GM19043 (cell line): ENCODE measurements at regions not wholly inside any gene's neighbourhood (a gene's known extent, or its start where the extent isn't known, plus 50 kb on each side); places are given as distances from the start of the nearest gene placed in this dataset.

Experiments used
- ATAC-seq: cut with Tn5 transposase; IDR thresholded peaks from one replicate; pipeline ENCODE4 v1.9.1; 2021; ENCODE audit warnings: low read depth; ENCODE audit not compliant: unreplicated experiment

GRCh38 chr18:72104851-72105250 lies 439.3 kb downstream of the CBLN2 start:
- no peak for ATAC-seq

GRCh38 chr18:72102412-72102811 lies 441.7 kb downstream of the CBLN2 start:
- no peak for ATAC-seq

- ATAC-seq: no peak
Observed at GRCh38 chr18:72100465-72101004, 443.6 kb downstream of the CBLN2 start.

- ATAC-seq: no peak
Observed at GRCh38 chr18:72091369-72091768, 452.8 kb downstream of the CBLN2 start.

- no peak for ATAC-seq
Observed at GRCh38 chr18:72089432-72089831, 454.7 kb downstream of the CBLN2 start.

GRCh38 chr18:72086421-72086820 lies 457.7 kb downstream of the CBLN2 start:
- no peak for ATAC-seq

- no peak for ATAC-seq
Observed at GRCh38 chr18:72075040-72075439, 469.1 kb downstream of the CBLN2 start.

- ATAC-seq: no peak
Observed at GRCh38 chr18:72063001-72063400, 481.1 kb downstream of the CBLN2 start.

GRCh38 chr18:72058851-72059250 lies 485.3 kb downstream of the CBLN2 start:
- no peak for ATAC-seq

GRCh38 chr18:72056171-72056570 lies 488.0 kb downstream of the CBLN2 start:
- no peak for ATAC-seq

- no peak for ATAC-seq
Observed at GRCh38 chr18:72041313-72042032, 502.7 kb downstream of the CBLN2 start.

GRCh38 chr18:72013427-72013850 lies 530.7 kb downstream of the CBLN2 start:
- no peak for ATAC-seq

GRCh38 chr18:71998547-71999097 lies 545.5 kb downstream of the CBLN2 start:
- no peak for ATAC-seq

- ATAC-seq: no peak
Observed at GRCh38 chr18:71995904-71996465, 548.2 kb downstream of the CBLN2 start.

GRCh38 chr18:71994273-71994672 lies 549.9 kb downstream of the CBLN2 start:
- ATAC-seq: no peak

- ATAC-seq: no peak
Observed at GRCh38 chr18:71989616-71990015, 554.5 kb downstream of the CBLN2 start.

- ATAC-seq: no peak
Observed at GRCh38 chr18:71986351-71987050, 557.6 kb downstream of the CBLN2 start.

GRCh38 chr18:71976744-71977143 lies 567.4 kb downstream of the CBLN2 start:
- no peak for ATAC-seq

- no peak for ATAC-seq
Observed at GRCh38 chr18:71966791-71967190, 577.4 kb downstream of the CBLN2 start.

GRCh38 chr18:71958605-71959004 lies 585.5 kb downstream of the CBLN2 start:
- ATAC-seq: no peak

- no peak for ATAC-seq
Observed at GRCh38 chr18:71951001-71951400, 593.1 kb downstream of the CBLN2 start.
